A549 (cell line): ENCODE measurements at regions not wholly inside any gene's neighbourhood (a gene's known extent, or its start where the extent isn't known, plus 50 kb on each side); places are given as distances from the start of the nearest gene placed in this dataset.
"Not testable (repeated sequence)": the region's sequence is repeated elsewhere in the genome, so short reads cannot be mapped to it uniquely, and the experiment has no call there.

ENCODE experiments used
- ATAC-seq, 2 experiments: fragments of 200-7000 bp in 1 of 2; fragments of >200 bp in 1 of 2; cut with Nextera tagmentation in 1 of 2; cut with Tn5 transposase in 1 of 2; 3 replicates each; pipeline versions ENCODE4 v1.8.0 to v1.9.1; 2018 to 2020; ENCODE audit warnings: mild to moderate bottlenecking in 1 of 2, moderate library complexity in 1 of 2
- CTCF ChIA-PET: fragments of 300-600 bp; sonication (Branson Sonifier 250); formaldehyde crosslinking; extraction: SDS; loops from one replicate; lab custom pipeline; 2021; ENCODE audit warnings: antibody characterized with exemption, inconsistent platforms; lab: Yijun Ruan, JAX
- POLR2A ChIA-PET: fragments of 350-600 bp; formaldehyde crosslinking; extraction: SDS; loops from one replicate; lab custom pipeline; 2021; ENCODE audit warnings: antibody characterized with exemption, inconsistent platforms; lab: Yijun Ruan, JAX
- DNase-seq, 2 experiments: peaks; one replicate each; pipeline versions ENCODE4 v3.0.0 to v3.0.0-alpha.2; 2011 to 2016; ENCODE audit warnings: low read depth in 1 of 2, low spot score in 1 of 2
- FAIRE-seq: peaks from 2 replicates; lab custom pipeline; 2011; peaks lifted over from hg19 to GRCh38; lab: Jason Lieb, UNC
- H3K27ac ChIP-seq, 2 experiments: fragments of >200 bp; sonication (Bioruptor Twin); formaldehyde crosslinking; 3 replicates each; pipeline ENCODE4 v1.5.1; 2016 to 2017
- H3K4me1 ChIP-seq: fragments of >200 bp; sonication (Bioruptor Twin); formaldehyde crosslinking; 3 replicates; pipeline ENCODE4 v1.6.1; 2016
- H3K4me2 ChIP-seq: fragments of >200 bp; sonication (Bioruptor Twin); formaldehyde crosslinking; 3 replicates; pipeline ENCODE4 v1.6.1; 2016
- H3K4me3 ChIP-seq: fragments of >200 bp; sonication (Bioruptor Twin); formaldehyde crosslinking; 3 replicates; pipeline ENCODE4 v1.5.1; 2016
- H3K9me3 ChIP-seq: fragments of >200 bp; sonication (Bioruptor Twin); formaldehyde crosslinking; 3 replicates; pipeline ENCODE4 v1.6.1; 2016
- RAD21 ChIP-seq, 2 experiments: fragments of >200 bp in 1 of 2; sonication (Bioruptor Twin) in 1 of 2; formaldehyde crosslinking in 1 of 2; IDR thresholded peaks in 1 of 2; conservative IDR thresholded peaks in 1 of 2; 2 replicates in 1 of 2; 3 replicates in 1 of 2; pipeline ENCODE4 v1.6.1; 2012 to 2018; ENCODE audit warnings: inconsistent platforms in 1 of 2
- RARB ChIP-seq: fragments of 250-450 bp; sonication (Bioruptor Pico); IDR thresholded peaks from 2 replicates; pipeline ENCODE4 v1.8.0; 2021; ENCODE audit warnings: mild to moderate bottlenecking, moderate library complexity
- WGBS: methylation state at CpG from one replicate; pipeline ENCODE4 v1.1.6; 2017; ENCODE audit errors: missing lambda C conversion rate; 5-methylcytosine and 5-hydroxymethylcytosine counted together
- small RNA-seq, 6 experiments: library from RNA; depleted of rRNA; stranded (forward); fragments of <200 nt; gene quantifications; one replicate each; pipeline ENCODE3, GENCODE V24; 2012

GRCh38 chr19:24033963-24034342 is 53.0 kb upstream of the ZNF254 start:
- Histone ChIP-seq H3K4me2 (peak overlapping the region; percentile 95), H3K27ac (peak overlapping the region; percentile 88 to 94), H3K9me3 (peaks cover 26% of the 10 kb centered on the region), H3K4me1 (peaks cover 5% of the 10 kb centered on the region; the same call in 1 of the 3 replicates), H3K4me3 (peak overlapping the region; percentile 80)
- WGBS = 3% methylated on average over 15 of the region's 15 CpGs
- POLR2A ChIA-PET = interaction anchor here (0.6 to 3.1 kb wide), 8 partner anchors 14 to 639 kb away, joined by 4 to 37 read pairs (median 6); partner anchors contain the start of genes ZNF254, ZNF675, ZNF726 and ZNF91
- no peak for TF ChIP-seq RARB
- TF ChIP-seq RAD21 (conservative IDR thresholded peaks at IDR 0.05 in 1 of 2, IDR thresholded peaks at IDR 0.05 in 1 of 2) = 0 out of 5 replicates have a peak, but pooled peaks of 1 of the 2 experiments have one; percentile 2
- no peak for FAIRE-seq
- ATAC-seq = peak; percentile 56 to 58
- DNase-seq = peak; percentile 26 to 56
- CTCF ChIA-PET = interaction anchor here (0.9 to 1.8 kb wide), 6 partner anchors 9 to 53 kb away, joined by 3 to 10 read pairs (median 4); partner anchors contain the start of gene ZNF254

GRCh38 chr19:24035261-24035880 is 51.6 kb upstream of the ZNF254 start:
- POLR2A ChIA-PET = interaction anchor here (0.7 kb wide), 1 partner anchor 51 kb away, joined by 3 read pairs; the partner anchor contains the start of gene ZNF254
- CTCF ChIA-PET = interaction anchor here (0.6 kb wide), 1 partner anchor 42 kb away, joined by 3 read pairs; no protein-coding TSS in a partner anchor
- not testable (repeated sequence) for H3K4me1 ChIP-seq, DNase-seq, H3K27ac ChIP-seq, ATAC-seq, FAIRE-seq
- peaks cover 30% of the 10 kb centered on the region for H3K9me3 ChIP-seq
- H3K4me2 ChIP-seq = peak overlapping the region; percentile 95; the same call in 2 of the 3 replicates
- peak overlapping the region; percentile 80; the same call in 1 of the 3 replicates for H3K4me3 ChIP-seq
- 93% methylated on average over 12 of the region's 12 CpGs for WGBS

Small RNA genes in the stretch of these regions (small RNA-seq; reads per million reads assigned to genes)
- gene RNA5-8SP4 = 0 to 67.0 (median 2.5) reads per million in 6 experiments
